Keratinocyte (primary cell): ENCODE measurements at regions not wholly inside any gene's neighbourhood (a gene's known extent, or its start where the extent isn't known, plus 50 kb on each side); places are given as distances from the start of the nearest gene placed in this dataset.

ENCODE experiments used
- CTCF ChIP-seq, 3 experiments: IDR thresholded peaks in 1 of 3; conservative IDR thresholded peaks in 1 of 3; optimal IDR thresholded peaks in 1 of 3; 2 replicates in 2 of 3; 3 replicates in 1 of 3; pipeline versions ENCODE3 to v1.5.1; 2011; ENCODE audit warnings: low read length in 3 of 3, mild to moderate bottlenecking in 3 of 3, moderate library complexity in 2 of 3, control low read depth in 1 of 3, inconsistent platforms in 1 of 3; ENCODE audit not compliant: insufficient read depth in 2 of 3; ENCODE audit errors: extremely low read depth in 1 of 3
- EZH2 ChIP-seq: IDR thresholded peaks from one replicate; pipeline ENCODE4 v1.6.1; 2012; ENCODE audit warnings: inconsistent platforms, mild to moderate bottlenecking, low read length, moderate library complexity

GRCh38 chr6:47112317-47112716 is 70.2 kb upstream of the ADGRF1 start:
- TF ChIP-seq CTCF (optimal IDR thresholded peaks at IDR 0.05 in 1 of 3, IDR thresholded peaks at IDR 0.05 in 1 of 3, conservative IDR thresholded peaks at IDR 0.05 in 1 of 3; ENCODE audit: extremely low read depth in 1 of 3, insufficient read depth in 2 of 3, low read length in 3 of 3) (no peak), EZH2 (no peak)
